Posterior vena cava (tissue), 2 donors: ENCODE measurements at regions not wholly inside any gene's neighbourhood (a gene's known extent, or its start where the extent isn't known, plus 50 kb on each side); places are given as distances from the start of the nearest gene placed in this dataset.
"Not testable (repeated sequence)": the region's sequence is repeated elsewhere in the genome, so short reads cannot be mapped to it uniquely, and the experiment has no call there.

ENCODE experiments used
- DNase-seq: peaks from one replicate; pipeline ENCODE4 v3.0.0-alpha.2; 2020; ENCODE audit warnings: low spot score
- intact Hi-C, 2 donors: fragments of 100-400 bp; cut with DNase I; formaldehyde crosslinking; loops; one replicate each; pipeline versions ENCODE4 v1.14.1 to v1.14.2; 2022 to 2023
- donor health status: DM: yes; HTN: yes; CAD: no.
- donor health status: DM: yes; HTN: yes; CAD: no.

DNA sequence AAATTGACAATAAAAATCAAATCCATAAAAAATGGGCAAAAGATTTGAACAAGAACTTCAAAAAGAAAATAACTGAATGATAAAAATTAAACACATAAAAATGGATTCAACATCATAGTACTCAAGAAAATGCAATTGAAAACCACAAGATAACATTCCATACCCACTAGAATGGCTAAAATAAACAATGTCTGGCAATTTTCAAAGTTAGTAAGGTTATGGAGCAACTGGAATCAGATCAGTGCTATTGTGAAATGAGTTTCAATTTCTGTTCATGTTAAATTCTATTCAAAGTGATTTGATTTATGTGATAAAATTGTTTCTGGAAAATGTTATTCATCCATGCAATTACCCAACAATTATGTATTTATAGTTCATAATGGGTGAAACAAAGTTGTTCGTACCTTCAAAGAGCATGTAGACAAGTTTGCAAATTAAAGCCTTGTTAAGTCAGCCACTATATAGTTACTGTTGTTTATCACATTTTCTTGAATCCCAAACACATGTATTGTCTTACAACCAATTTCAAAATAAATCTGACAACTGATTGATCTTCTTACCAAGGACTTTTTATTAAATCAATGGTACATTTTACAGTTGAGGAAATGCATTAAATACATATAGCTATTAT is 151.5 kb upstream of the CENPW start:
- intact Hi-C loops = loop anchor here in 1 of 2 donors (10.0 kb wide), 1 partner anchor 154 kb away; no protein-coding TSS in a partner anchor

DNA sequence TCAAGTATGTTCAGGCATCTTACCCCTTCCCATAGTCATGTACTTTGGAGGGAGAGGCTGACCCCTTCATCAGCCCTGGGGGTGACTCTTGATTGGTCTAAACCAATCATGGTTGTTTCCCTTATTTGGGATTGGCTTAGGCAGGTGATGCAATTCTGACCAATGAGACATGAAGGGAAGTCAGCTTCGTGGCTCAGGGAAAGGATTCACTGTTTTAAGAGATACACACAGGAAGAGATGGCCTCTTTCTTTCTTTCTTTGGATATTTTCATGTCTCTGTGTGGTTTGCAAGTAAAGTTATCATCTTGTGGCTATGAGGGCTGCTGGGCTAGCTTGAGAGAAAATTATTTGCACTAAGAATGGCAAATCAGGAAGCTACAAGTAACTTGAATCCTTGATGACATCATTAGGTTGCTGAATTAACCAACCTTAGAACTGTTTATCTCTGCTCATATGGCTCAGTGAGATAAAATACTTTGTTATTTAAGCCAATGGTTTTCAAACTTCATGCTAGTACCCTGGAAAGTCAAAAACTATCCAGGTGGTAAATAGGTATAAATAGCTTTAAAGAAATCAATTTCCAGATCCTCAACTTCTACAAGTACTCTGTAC is 144.2 kb upstream of the CENPW start:
- DNase-seq = no peak
- intact Hi-C loops = no loop called here

More for the DNA sequence above, 151.5 kb upstream of the CENPW start:
- DNase-seq = no peak

DNA sequence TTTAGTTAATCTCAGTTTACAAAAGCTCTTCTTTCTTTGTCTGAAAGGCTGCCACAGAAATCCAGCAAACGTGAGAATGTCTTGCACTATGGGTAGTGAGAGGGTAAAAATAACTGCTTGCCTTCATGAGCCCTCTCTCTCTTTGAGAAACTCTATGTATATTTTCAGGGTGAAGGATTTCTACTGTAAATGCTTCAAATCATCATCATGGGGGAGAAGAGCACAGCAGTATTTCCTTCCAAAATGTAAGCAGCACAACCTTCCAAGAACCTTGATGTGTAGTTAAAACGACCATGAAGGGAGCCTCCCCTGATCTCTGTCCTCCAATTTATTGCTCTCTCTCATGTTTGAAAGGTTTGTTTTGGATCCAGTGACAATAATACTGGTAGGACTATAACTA is 141.3 kb upstream of the CENPW start:
- DNase-seq = no peak
- intact Hi-C loops = no loop called here

DNA sequence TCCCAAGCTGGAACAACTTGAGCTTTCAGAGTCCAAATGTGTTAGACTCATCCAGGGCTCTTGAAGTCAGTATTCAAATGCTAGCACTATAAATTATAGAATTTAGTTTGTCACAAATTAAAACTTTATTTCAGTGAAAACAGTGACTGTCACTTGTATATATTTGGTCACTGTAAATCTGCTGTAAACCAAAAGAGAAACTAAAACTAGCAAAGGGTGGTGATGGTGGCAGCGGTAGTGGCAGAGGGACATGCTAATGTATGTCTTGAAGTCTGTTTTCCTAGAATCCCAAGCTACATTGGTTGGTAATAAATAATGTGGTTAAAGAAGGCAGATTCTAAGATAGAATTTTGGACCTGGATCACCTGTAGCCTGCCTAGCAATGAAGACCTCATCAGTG is 140.4 kb upstream of the CENPW start:
- DNase-seq = no peak
- intact Hi-C loops = no loop called here

DNA sequence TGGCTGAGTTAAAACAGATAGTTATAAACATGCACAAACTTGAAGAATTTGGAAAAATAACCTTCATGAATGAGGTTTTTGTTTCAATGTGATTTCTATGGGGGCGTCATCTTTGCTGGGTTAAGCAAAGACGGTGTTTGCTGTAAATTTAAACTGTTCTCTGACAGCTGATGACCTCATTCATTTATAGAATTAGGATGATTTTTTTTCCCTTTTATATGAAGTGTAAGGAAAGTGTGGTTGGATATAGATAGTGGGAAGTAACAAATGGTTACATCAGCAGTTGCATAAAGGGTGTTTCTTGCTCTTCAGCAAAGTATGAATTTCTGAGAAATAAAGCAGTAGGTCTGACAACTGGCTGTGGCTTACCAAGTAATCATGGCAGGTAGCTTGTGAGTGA is 137.2 kb upstream of the CENPW start:
- intact Hi-C loops = no loop called here
- no peak for DNase-seq

DNA sequence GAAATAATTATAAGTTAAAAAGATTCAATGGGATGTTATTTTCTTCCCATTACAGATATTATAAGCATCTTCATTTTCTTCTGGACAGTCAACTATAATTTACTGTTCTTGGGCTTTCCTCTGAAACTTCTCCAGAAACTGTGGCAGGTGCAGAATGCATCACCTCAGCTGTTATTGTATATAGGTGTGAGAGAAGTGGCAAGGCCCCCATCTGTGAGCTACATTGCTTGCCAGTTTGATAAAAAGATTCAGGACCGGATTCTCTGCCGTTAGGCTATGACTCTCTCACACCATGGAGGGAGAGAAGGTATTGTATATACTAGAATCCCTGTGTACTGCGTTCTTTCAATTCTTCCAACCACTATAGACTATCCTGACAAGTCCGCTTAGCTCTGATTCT is 135.8 kb upstream of the CENPW start:
- no peak for DNase-seq
- intact Hi-C loops = no loop called here

DNA sequence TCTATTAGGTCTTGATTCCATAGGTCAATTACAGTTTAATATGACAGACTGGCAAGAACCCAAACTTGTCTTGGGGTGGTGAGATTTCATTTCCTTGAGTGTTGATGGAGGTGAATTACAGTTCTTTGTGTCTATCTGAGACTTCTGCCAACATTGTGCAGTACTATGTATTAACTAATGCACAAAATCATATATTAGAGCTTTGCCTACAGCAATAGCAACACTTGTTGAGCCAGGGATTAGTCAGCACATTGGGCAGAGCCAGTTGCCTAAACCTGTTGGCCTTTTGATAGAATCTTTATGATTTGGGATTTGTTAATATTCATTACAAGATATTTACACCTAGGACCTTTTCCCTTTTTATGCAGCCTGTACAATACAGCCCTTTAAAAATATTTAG is 135.3 kb upstream of the CENPW start:
- DNase-seq = no peak
- intact Hi-C loops = no loop called here

DNA sequence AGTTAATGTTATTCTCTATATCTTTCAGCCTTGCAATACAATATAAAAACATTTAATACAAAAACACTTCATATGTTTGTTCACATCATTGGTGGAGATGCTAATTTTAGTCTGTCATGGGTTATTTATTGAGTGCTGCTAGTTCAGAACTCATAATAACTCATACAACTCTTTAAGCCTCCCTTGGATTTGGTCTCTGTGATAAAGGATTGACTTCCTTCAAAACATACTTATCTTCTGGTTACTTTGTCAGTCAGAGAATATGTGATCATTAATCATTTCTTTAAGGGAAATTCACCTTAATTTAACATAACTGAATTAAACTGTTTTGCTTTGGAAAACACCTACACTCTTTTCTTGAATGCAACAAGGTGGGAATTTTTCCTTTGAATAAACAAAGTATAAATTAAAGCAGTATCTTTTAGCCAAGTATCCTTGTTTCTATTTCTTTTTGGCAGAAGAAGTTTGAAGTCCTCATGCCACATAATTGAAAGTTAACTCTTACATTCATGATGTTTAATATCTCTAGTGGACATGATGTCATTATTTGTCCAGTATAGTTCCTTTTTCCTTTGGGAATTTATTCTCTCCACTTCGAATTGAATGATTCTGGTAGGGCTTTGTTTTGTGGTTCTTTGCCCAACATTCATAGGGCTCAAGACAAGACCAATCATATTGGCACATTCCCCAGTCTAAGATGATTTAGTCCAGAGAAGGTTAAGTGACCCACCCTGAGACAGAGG is 133.2 kb upstream of the CENPW start:
- intact Hi-C loops = no loop called here
- no peak for DNase-seq

DNA sequence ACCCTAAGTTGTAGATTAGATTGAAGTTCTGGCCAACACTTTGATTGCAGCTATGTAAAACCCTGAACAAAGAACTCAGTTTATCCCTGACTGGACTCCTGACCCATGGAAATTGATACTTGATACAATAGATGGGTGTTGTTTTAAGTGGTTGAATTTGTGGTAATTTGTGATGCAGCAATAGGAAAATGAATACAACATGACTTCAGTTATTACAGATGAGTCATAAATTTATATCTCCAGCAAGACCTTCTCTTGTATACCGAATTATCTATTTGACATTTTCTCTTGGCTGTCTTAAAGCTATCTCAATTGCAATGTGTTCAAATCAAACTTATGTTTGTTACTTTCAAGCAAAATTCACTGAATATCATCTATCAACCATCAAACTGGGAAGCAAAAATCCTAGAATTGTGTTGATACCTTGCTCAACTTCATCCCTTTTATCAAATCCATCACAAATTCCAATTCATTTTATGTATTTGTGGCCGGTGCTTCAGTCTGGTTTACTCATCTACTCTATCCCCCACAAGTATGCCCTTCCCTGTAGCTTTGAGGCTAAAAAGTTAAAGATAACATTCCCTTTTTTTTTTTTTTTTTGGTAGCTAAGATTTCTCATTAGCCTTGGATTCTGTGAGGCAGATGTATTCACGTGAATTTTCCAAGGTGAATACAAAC is 129.4 kb upstream of the CENPW start:
- intact Hi-C loops = loop anchor here in 1 of 2 donors (5.0 kb wide), 1 partner anchor 628 kb away; no protein-coding TSS in a partner anchor
- no peak for DNase-seq

DNA sequence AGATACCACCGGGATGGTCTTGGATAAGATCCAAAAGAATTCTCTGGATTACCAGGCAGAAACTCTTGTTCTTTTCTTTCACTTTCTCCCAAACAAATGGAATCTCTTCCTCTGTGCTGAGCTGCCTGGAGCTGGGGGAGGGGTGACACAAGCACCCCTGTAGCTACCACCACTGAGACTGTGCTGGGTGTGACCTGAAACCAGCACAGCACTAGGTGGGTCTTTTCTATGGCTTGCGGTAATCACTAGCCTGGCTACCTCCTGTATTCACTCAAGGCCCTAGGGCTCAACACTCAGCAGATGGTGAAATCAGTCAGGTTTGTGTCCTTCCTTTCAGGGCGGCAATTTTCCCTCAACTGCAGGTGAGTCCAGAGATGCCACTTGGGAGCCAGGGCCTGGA is 122.4 kb upstream of the CENPW start:
- intact Hi-C loops = no loop called here
- no peak for DNase-seq

DNA sequence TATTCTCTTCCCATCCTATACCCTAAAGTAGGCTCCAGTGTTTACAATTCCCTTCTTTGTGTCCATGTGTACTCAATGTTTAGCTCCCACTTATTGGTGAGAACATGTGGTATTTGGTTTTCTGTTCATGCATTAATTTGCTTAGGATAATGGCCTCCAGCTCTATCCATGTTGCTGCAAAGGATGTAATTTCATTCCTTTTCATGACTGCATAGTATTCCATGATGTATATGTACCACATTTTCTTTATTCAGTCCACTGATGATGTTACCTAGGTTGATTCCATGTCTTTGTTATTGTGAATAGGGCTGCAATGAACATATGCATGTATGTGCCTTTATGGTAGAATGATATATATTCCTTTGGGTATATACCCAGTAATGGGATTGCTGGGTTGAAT is 119.0 kb upstream of the CENPW start:
- intact Hi-C loops, DNase-seq: not testable (repeated sequence)

DNA sequence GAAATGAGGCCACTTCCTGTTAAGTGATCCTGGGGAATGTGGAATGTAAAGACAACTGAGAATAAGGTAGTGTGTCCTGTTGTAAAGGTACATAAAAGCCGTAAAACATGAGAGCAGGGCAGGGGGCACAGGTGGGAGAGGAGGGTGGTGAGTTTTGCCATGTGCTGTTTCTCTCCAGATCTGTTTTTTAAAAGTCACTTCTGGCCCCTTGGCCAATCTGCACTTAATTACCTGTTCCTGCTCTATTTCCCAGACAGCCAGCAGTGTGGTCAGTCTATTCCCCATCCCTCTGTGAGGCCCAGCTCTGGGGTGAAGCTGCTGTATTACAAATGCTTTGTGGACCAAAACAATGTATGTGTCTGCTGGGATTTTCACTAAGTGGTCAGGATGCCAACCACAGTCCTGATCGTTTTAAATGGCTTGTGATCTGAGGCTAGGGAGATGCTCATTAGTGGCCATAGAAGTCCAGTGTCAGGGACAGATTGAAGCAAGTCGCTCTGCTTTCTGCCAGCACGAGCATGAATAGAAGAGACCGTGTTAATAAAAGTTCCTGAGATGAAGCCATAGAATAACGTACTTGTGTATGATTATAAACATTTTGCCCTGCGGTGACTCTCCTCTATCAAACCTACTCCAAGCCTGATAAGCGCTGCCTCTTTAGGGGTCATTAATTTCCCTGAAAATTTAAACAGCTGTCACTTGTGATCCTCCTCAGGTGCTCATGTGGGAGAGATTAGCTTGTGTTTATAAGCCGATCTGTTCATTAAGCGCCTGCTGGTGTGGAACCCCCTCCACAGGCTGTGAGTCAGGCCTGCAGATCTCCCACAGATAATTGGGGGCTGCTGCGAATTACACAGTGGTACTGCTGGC is 111.8 kb upstream of the CENPW start:
- intact Hi-C loops = no loop called here
- DNase-seq = no peak

DNA sequence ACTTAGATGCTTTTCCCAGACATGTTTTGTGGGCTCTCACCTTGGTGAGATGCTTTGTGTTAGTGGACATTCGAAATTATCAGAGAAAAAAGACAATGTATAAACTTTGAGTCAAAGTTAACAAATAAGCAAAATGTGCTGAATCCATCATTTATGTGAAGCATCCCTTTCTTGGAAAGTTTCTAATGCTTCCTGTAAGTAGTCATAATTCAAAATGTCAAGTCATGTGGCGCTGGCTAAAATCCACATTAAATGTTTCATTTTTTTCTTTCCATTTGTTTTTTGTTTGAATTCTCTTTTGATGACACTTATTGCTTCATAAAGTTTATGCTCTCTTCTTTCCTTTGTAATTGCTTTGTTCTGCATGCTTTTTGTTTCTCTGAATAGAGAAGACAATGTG is 107.2 kb upstream of the CENPW start:
- intact Hi-C loops = no loop called here
- no peak for DNase-seq

DNA sequence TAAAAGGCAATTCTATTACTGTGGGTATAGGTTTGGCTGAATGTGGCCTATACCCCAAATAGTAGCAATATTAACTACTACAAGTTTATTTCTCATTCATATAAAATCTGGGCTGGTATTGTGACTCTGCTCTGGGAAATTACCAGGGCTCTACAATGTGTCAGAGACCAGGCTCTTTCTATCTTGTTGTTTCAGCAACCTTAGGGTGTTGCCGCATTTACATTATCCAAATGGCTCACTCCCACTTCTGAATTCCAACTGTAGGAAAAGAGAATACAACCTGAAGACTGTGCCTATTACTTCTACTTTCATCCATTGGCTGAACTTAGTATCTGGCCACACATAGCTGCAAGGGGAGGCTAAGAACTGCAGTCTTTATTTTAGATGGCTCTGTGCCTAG is 106.7 kb upstream of the CENPW start:
- no peak for DNase-seq
- intact Hi-C loops = no loop called here

DNA sequence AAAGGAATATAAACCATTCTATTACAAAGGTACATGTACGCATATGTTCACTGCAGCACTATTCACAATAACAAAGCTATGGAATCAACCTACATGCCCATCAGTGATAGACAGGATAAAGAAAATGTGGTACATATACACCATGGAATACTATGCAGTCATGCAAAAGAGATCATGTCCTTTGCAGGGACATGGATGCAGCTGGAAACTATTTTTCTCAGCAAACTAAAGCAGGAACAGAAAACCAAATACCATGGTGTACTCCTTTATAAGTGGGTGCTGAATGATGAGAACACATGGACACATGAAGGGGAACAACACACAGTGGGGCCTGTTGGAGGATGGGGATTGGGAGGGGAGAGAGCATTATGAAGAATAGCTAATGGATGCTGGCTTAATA is 104.6 kb upstream of the CENPW start:
- intact Hi-C loops = no loop called here
- DNase-seq = no peak

DNA sequence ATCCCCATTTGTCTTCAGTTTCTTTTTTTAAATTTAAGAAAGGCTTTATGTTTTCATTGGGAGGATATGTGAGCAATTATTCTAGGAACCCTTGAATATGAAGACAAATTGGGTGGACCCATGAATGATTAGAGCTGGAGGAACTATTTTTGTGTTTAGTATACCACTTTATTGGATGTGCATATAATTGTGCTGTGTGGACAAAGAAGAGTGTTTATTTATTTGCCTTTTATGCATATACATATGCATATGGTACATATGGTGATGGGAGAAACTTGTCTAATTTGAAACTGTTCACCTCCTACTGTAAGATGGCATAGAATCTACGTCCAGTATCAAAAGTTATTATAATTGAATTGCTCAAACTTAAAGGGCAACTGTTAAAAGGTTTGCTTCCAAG is 94.8 kb upstream of the CENPW start:
- DNase-seq = no peak
- intact Hi-C loops = no loop called here

DNA sequence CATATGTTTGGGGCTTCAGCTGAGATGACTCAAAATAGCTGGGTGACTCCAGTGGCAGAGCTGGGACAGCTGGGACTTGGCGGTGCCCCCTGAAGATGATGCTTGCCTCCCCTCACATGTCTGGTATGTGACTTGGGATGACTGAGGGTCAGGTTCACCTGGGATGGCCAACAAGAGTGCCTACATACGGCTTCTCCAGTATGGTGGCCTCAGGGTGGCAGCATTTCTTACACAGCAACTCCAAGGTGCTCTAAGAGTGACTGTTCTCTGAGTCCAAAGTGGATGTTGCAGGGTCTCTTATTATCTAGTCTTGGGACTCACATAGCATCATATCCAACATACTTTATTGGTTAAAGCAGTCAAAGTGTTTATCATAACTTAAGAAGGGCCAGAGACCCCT is 87.8 kb upstream of the CENPW start:
- intact Hi-C loops = no loop called here
- no peak for DNase-seq

DNA sequence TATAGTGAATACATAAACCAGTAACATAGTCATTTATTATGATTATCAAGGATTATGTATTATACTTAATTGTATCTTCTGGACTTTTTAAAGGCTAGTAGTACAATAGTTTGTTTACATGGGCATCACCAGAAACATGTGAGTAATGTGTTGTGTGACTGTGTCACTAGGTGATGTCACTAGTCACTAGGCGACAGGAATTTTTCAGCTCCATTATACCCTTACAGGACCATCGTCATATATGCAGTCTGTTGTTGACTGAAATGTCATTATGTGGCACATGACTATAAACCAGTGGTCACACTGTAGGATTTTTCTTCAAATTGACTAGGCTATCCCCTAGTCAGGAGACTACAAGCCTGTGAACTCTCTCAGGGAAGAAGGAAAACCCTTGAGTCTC is 86.5 kb upstream of the CENPW start:
- intact Hi-C loops = no loop called here
- no peak for DNase-seq

DNA sequence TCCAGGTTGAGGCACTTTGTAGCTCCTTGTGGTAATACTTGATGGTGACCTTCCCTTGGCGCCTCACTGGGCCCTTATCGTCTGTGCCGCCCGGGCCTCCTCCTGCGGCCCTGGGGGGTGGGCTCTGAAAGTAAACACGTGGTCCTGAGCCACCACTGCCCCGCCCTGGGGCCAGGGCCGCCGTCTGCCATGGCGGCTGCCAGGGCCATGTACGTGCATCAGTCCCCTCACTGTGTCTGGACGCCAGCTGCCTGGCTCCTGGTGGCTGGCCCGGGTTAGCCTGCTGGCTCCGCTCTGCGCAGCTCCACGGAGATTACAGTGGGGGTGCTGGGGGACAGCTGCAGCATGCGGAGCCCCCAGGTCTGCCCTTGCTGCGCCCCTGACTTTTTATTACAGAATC is 81.8 kb upstream of the CENPW start:
- intact Hi-C loops = no loop called here
- DNase-seq = no peak
